NCI-H774 (cell line): ENCODE measurements at regions not wholly inside any gene's neighbourhood (a gene's known extent, or its start where the extent isn't known, plus 50 kb on each side); places are given as distances from the start of the nearest gene placed in this dataset.
A peak's percentile ranks its signal among the peaks of the same experiment; 100 is the strongest.
"Not testable (repeated sequence)": the region's sequence is repeated elsewhere in the genome, so short reads cannot be mapped to it uniquely, and the experiment has no call there.

Experiments
- DNase-seq: peaks from one replicate; lab custom pipeline; 2025; lab: John Stamatoyannopoulos, UW

DNA sequence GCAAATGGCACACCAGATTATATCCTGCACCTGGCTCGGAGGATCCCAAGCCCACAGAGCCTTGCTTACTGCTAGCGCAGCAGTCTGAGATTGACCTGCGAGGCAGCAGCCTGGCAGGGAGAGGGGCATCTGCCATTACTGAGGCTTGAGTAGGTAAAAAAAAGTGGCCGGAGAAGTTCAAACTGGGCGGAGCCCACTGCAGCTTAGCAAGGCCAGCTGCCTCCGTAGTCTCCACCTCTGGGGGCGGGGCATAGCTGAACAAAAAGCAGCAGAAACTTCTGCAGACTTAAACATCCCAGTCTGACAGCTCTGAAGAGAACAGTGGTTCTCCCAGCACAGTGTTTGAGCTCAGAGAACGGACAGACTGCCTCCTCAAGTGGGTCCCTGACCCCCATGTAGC is 85.4 kb upstream of the TMEM170B start:
- not testable (repeated sequence) for DNase-seq

DNA sequence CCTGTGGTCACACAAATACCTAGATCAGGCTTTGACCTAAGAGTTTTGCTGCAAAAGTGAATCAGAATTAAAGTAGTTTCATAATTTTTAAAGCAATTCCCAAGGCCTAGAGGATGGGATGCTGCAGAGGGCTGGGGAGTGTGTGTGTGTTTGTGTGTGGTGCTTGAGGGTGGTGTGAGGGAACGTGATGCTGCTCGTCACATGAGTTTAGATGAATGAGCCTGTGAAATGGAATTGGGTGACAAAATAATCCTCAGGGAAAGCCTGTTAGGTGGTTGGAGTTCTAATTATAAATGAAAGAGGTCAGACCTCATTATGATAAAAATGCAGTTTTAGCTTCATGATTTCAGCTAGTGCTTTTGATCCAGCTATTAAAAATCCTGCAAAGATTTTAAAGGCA is 87.5 kb upstream of the TMEM170B start:
- DNase-seq, result no peak

DNA sequence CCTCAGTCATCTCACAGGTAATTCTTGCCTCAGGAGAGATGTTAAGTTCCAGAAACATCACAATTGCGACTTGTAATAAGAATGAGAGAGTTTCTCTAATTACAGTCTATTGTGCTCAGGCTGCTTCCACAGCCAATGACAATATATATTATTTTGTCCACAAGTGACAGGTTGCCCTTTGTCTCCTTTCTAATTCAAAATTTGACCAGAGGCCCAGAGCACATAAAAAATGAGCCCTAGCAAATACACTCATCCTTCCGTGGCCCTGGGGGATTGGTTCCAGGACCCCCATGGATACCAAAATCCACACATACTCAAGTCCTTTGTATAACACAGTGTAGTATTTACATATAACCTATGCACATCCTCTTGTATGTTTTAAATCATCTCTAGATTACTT is 88.1 kb upstream of the TMEM170B start:
- no peak for DNase-seq

DNA sequence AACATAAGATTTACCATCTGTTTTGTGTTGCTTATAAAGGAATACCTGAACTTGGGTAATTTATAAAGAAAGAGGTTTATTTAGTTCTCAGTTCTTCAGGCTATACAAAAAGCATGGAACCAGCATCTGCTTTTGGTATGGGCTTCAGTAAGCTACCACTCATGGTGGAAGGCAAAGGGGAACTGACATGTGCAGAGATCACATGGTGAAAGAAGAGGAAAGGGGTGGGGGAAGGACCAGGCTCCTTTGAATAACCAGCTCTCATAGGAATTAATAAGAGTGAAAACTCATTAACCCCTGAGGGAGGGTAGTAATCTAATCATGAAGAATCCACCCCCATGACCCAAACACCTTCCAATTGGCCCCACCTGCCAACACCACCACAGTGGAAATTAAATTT is 89.5 kb upstream of the TMEM170B start:
- no peak for DNase-seq

DNA sequence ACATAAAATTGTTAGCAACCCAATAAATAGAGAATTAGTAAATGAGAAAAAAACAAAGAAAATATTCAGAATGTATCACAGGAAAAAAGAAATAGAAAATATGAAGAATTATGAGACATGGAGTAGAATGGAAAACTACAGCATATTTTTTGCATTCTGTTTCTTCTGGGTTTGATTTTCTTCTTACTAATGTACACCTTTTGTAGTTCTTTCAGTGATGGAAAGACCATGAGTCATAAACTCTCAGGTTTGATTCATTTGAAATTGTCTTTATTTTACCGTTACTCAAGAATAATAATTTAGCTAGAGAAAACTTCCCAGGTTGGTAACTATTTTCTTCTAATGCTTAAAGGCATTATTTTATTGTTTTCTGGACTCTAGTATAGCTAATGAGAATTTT is 90.3 kb upstream of the TMEM170B start:
- DNase-seq, result no peak

DNA sequence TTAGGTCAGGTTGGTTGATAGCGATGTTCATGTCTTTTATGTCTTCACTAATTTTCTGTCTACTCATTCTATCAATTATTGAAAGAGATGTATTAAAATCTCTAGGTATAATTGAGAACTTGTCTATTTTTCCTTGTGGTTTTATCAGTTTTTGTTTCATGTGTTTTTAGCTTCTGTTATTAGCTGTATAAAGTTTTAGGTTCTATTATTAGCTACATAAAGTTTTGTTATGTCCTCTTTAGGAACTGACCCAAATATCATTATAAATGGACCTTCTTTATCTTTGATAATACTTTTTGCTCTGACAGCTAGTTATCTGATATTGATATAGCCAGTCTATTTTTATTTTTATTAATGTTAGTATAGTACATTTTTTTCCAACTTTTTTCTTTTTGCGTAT is 92.4 kb upstream of the TMEM170B start:
- no peak for DNase-seq

DNA sequence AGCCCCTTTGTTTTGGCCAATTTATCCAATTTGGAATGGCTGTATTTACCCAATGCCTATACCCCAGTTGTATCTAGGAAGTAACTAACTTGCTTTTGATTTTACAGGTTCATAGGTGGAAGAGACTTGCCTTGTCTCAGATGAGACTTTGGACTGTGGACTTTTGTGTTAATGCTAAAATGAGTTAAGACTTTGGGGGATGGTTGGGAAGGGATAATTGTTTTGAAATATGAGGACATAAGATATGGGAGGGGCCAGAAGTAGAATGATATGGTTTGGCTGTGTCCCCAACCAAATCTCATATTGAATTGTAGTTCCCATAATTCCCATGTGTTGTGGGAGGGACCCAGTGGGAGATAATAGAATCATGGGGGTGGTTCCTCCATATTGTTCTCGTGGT is 94.4 kb upstream of the TMEM170B start:
- not testable (repeated sequence) for DNase-seq

DNA sequence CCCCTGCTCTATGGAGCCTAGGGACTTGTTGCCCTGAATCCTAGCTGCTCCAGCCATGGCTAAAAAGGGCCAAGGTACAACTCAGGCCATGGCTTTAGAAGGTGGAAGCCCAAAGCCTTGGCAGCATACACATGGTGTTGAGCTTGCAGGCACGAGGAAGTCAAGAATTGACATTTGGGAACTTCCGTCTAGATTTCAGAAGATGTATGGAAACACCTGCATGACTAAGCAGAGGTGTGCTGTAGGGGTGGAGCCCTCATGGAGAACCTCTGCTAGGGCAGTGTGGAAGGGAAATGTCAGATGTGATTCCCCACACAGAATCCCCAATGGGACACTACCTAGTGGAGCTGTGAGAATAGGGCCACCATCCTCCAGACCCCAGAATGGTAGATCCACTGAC is 95.1 kb upstream of the TMEM170B start:
- DNase-seq, result no peak

DNA sequence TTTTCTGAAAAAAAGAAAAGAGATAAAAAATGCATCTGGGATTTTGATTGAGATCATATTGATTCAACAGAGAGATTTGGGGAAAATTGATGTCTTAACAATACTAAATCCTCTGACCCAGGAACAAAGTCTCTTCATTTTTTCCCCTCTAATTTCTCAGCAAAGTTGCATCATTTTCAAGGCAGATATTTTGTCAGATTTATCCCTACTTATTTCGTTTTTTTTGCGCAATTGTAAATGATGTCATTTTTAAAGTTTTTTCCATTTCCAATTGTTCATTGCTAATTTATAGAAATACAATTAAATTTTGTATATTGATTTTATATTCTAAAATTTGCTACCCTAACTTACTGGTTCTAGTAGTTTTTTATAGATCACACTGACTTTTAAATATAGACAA is 97.7 kb upstream of the TMEM170B start:
- no peak for DNase-seq

DNA sequence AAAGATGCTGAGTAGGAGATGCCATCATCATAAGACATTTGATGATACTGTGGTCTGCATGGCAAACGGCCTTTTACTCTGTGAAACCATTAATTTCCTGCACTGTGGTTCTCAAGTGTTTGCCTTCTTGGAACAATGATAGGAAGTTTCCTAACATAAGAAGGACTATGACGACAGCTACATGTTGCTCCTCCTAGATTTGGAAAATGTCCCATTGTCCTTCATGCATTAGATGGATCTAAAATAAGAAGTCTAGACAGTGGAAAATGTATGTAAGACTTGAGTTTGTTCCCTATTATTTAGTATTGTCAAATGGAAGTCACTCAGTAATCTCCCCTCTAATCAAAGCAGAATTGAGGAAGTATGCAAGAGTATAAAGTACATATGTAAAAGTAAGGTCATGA is 98.5 kb upstream of the TMEM170B start:
- DNase-seq, result no peak

DNA sequence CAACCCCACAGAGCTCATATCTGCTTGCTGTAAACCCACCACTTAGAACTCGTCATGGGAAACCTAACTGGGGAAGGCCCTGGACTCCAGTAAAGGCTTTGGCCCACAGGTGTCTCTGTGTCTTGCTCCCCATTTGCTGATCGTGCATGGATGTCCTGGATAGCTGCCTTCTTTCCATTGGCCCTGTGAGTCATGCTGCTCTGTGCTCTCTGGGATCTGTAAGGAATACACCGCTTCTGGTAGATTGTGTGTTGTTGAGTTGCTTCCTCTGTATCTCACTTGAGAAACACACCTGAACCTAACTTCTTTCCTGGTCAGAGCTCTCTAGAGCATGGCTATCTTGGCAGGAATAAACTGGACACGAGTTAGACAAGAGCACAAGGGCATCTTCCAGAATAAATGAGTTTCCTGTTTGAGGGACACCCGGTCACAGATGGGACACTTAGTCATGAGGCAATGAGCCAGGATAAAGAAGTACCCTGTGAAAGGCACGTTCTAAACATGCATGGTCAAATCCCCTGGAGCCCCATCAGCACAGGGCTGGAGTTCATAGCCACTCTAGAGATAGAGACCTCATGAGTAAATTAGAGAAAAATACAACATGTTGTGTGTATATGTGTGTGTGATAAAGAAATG is 99.6 kb upstream of the TMEM170B start:
- DNase-seq, result no peak

DNA sequence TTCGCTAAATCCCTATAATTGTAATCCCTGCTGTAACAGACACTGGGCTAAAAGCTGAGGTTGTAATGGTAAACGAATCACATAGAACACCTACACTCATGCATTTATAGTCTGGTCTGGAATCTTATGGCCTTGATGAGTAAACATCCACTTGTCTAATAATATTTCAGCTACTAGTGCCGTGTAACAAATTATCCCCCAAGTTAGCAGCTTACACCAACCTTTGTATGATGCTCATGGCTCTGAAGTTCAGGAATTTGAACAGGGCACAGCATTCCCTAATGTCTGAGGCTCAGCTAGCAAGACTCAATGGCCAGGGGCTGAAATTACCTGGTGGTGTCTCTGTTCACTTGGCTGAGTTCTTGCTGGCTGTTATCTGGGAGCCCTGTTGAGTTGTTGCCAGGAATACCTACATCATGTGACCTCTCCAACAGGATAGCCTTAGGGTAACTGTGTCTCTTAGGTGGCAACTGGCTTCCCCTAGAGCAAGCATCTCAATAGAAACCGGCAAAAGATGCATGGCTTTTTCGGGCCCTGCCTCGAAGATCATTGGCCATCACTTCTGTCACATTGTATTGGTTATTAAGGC is 100.9 kb upstream of the TMEM170B start:
- no peak for DNase-seq

DNA sequence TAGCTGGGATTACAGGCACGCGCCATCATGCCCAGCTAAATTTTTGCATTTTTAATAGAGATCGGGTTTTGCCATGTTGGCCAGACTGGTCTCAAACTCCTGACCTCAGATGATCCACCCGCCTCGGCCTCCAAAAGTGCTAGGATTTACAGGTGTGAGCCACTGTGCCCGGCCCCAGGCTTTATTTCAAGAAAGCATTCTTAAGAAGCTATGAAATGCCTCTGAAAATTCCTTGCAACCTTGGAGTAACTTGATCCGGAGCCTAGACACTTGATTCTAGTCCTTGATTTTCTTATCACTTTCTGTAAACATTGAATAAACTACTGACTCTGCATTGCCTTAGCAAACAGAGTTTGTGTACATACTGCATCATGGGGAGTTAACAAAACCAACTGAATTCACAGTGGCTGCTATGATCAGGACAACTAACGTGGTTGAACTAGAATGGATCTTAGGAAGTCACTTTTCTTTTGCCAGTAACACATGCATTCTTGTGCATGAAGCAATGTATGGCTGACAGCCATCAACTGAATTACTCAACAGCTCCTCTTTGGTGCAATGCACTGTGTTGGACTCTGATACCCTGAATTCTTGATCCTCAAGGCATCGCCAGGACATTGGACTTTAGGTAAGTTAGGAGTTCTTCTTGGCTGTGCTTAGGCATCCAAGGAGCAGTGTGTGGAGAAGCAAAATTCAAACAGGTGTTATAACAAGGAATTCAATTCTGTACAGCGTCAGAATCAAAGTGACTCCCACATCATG is 102.8 kb upstream of the TMEM170B start:
- DNase-seq, result no peak

DNA sequence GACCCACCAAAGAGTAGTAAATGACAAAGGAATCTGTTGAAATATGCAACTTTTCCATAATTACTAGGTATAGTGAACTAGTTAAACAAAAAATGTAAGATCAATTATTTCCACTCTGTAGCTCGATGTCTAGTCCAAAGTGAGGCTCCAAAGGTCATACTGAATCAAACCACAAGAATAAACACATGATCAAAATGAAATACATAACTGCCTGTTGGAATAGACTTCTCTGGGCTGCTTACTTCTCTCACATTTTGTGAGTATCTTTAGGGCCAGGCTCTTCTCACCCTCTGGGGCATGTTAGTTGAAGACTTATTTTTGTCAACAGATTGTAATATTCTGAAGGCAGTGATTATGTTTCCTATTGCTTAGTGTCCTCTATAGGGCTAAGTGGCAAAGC is 103.7 kb upstream of the TMEM170B start:
- DNase-seq, result no peak

DNA sequence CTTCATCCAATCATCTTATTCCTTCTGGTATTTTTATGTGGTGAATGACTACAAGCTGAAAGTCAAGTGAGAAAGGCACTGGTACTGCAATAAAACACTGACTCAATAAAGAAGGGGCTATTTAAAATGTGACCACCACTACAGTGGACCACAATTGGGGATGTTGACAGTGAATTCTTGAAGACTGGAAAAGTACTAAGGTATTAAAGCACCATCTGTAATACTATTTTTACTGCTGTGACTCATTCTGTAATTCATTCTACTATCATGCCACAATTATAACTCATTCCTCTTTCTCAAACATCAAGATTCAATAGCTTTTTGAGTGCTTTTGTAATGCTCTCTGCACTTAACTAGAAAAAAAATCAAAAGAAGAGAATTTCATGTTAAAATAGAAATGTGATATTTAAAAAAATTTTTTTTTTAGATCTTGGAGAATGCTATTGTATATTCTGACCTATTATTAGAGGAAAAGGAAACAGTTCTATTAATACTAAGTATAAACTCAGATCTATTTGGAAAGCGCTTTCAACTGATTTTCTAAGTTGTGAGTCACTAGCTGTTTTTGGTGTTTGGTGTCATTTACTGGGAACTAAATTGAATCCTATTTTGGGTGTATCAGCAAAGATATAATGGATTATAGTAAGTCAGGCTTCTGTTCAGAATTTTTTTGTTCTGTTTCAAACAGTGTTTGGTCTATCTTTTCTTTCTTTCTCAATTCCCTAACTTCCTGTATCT is 104.7 kb upstream of the TMEM170B start:
- no peak for DNase-seq

DNA sequence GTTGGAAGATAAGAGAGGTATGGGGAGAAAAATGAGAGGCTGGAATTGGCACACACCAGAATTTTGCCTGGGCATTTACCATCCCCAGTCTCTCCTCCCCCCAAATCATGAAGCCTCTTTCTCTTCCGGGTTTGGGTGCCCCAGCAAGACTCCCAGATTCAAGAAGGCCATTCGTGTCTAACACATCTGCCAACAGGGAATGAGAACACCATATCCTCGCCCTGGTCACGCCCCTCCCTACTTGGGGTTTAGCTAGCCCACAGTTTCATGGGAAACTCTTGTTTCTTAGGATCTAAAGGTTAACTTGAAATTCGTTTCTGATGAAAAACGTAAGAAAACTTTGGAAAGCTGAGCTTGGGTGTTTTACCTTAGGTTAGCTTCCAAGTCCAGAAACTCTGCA is 105.5 kb upstream of the TMEM170B start:
- no peak for DNase-seq

DNA sequence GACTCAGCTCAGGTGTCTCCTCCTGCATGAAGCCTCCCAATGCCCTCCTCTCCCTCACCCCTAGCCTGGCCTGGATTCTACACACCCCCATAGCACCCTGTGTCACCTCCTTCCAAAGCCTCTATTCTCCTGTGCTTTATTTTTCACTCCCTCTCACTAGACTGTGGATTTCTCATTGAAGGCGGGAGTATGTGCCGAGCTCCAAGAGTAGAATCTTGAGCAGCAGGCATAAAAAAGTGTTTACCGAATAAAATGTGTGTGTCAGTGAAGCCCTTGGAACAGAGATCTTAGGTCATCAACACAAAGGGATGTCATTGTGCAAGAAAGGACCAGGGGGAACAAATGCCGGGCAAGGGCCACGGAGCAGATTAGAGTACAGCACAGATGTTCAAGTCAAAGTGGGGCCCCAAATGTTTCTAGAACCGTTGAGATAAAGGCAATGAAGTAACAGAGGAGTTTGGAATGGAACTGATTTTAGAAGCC is 106.1 kb upstream of the TMEM170B start:
- DNase-seq, result no peak

DNA sequence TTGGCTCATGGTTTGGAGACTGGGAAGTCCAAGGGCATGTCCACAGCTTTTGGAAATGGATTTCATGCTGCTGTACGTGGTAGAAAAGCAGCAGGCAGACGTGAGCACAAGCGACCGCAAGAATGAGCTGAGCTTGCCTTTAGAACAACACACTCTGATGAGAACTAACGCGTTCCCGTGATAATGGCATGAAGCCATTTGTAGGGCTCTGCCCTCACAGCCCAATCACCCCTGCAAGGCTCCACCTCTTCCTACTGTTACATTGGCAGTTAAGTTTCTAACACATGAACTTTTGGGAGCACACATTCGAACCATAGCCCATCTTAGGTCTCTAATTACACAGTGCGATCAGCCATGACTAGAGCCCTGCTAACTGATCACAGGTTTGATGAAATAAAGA is 107.5 kb upstream of the TMEM170B start:
- no peak for DNase-seq

DNA sequence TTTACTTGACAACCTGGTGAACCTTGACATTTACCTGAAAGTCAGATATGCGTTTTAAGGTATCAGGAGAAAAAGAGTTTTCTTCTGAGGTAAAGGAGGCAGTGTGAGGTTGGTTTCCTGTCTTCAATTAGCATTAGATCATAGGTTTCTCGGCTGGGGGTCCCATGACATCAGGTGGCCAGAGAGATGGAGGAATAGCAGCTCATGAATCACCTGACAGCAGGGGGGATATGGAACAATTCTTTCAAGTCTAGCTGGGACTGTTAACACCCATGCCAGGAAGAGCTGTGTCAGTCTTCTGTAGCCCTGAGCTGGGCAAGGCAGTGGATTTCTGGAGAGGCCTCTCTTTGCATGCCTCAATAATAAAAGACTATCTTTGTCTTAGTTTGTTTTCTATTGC is 108.0 kb upstream of the TMEM170B start:
- no peak for DNase-seq

DNA sequence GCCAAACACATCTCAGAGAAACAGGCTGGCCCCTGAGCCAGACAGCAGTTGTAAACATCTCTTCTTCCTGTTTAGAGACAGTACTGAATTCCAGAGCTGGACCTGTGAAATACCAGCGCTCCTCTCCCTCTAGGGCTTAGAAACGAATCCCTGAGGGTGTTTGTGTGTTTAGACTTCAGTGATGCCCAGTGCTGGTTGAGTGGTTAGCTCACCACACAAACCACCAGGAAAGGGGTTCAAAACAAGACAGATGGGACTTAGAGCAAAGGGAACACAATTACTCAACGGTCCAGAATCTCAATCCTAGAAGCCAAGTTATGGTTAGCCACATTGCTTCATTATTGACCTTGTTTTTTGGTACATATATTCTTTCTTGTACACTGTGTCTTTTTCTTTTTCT is 108.7 kb upstream of the TMEM170B start:
- no peak for DNase-seq

DNA sequence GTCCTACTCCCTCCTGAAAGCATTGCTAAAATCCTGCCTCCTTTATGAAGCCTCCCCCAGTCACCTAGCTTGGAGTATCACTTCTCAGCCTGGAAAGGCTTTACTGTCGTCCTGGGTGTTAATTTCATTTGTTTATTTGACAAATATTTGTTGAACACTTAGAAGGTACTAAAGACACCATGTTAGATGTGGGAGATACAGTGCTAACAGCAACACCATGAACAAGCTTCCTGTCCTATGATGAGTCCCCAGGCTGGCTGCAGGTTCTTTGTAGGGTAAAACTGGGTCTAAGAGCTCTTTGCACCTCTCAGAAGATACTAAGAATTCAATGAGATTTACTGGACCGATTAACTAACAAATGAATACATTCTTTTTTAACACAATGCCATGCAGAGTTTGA is 109.2 kb upstream of the TMEM170B start:
- DNase-seq, result no peak

DNA sequence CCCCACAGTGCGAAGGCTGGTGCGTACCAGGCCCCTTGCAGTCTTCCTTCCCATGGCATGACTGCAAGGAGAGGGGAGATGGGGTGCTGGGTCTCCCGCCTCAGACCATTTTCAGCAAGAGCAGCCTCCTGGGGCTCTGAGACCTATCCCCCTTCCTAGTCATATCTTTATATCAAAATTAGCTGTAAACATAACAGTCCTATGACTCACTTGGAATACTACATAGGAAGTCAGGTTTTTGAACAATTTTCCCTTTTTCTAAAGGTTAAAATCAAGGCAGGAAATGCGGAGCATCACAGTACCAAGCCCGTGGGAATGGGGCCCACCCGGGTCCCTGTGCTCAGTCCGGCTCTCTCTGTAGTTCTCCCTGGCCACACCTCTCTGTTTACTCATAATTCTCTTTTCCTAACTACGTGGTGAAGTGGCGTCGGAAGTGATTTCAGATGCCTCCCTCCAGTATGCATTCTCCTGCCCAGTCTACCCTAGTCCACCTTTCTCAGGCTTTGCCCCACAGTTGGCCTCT is 109.8 kb upstream of the TMEM170B start:
- DNase-seq, result peak; percentile 3
